ENCODE measurements at regions not wholly inside any gene's neighbourhood (a gene's known extent, or its start where the extent isn't known, plus 50 kb on each side); places are given as distances from the start of the nearest gene placed in this dataset.

DNA sequence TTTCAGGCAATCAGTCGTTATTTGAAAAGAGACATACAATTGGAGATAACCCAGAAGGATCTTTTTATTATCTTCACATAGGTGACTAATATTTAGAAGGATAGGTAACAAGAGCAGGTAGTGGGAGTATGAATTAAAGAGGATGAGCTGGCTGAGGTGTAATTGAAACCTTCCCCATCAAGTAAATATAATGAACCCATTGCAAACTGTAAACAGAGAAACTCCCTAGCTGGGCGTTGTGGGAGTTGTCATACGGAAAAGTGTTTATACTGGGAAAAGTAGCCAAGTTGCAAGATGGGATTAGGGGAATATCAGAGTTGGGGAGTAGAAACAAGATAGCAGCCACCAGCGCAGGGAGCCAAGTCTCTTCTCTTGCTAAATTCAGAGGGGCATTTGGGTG, 448.4 kb downstream of the COG6 start:
- TF ChIP-seq, protein P1, sequence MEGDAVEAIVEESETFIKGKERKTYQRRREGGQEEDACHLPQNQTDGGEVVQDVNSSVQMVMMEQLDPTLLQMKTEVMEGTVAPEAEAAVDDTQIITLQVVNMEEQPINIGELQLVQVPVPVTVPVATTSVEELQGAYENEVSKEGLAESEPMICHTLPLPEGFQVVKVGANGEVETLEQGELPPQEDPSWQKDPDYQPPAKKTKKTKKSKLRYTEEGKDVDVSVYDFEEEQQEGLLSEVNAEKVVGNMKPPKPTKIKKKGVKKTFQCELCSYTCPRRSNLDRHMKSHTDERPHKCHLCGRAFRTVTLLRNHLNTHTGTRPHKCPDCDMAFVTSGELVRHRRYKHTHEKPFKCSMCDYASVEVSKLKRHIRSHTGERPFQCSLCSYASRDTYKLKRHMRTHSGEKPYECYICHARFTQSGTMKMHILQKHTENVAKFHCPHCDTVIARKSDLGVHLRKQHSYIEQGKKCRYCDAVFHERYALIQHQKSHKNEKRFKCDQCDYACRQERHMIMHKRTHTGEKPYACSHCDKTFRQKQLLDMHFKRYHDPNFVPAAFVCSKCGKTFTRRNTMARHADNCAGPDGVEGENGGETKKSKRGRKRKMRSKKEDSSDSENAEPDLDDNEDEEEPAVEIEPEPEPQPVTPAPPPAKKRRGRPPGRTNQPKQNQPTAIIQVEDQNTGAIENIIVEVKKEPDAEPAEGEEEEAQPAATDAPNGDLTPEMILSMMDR (conservative IDR thresholded peaks at IDR 0.05): no peak
- DNase-seq (ENCODE audit: low read depth, low spot score): no peak
- Mint-ChIP-seq H3K36me3 (ENCODE audit: low read depth) (peaks cover 1% of the 10 kb centered on the region), H3K4me1 (no peaks in the 10 kb centered on the region), H3K27ac (ENCODE audit: unreplicated experiment) (no peak overlapping the region), H3K27me3 (ENCODE audit: low read depth) (no peaks in the 10 kb centered on the region), H3K4me3 (no peak overlapping the region), H3K9me3 (peaks cover 9% of the 10 kb centered on the region)

DNA sequence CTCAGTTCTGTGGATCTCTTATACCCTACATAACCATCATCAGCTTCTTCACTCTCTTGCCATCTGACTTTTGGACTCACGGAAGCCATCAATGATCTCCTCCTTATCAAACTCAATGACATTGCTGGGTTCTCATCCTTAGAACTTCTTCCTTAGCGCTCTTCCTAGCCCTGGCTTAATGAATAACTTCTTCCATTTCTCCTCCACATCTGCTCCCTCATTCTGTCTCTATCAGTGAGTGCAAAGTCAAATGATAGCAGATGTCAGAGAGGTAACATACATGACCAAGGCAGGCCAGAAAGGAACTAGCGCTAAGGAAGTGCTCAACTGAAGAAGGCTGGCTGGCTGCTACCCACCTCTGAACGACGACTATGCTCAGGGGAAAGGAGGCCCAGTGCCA, 449.8 kb downstream of the COG6 start:
- no peaks in the 10 kb centered on the region for H3K27me3 Mint-ChIP-seq (ENCODE audit: low read depth)
- no peaks in the 10 kb centered on the region for H3K36me3 Mint-ChIP-seq (ENCODE audit: low read depth)
- DNase-seq (ENCODE audit: low read depth, low spot score): no peak
- peaks cover 9% of the 10 kb centered on the region for H3K9me3 Mint-ChIP-seq
- no peak overlapping the region for H3K4me3 Mint-ChIP-seq
- no peak overlapping the region for H3K27ac Mint-ChIP-seq (ENCODE audit: unreplicated experiment)
- TF ChIP-seq, protein P1 (conservative IDR thresholded peaks at IDR 0.05): no peak
- no peaks in the 10 kb centered on the region for H3K4me1 Mint-ChIP-seq

DNA sequence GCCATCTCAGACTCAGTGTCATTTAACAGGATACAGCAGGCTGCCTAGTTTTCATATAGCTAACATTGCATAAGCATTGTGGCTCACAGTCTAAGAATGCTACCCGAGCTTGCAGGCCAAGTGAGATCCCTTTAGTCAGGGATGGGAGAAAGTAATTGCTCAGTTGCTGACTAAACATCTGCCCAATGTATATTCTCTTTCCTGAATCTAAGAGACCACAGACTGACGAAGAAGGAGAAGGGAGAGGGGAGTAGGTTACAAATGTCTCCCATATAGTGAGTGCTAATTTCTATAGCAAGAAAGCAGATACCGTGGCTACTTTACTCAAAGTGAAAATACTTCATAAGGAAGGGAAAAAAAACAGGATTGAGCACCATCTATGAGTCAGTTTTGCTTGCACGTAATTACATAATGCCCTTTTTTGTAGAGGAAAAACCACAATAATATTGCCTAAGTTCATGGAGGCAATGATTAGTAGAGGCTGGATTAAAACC, 453.9 kb downstream of the COG6 start:
- no peak overlapping the region for H3K4me3 Mint-ChIP-seq
- TF ChIP-seq, protein P1 (conservative IDR thresholded peaks at IDR 0.05): no peak
- no peak for DNase-seq (ENCODE audit: low read depth, low spot score)
- H3K4me1 Mint-ChIP-seq: no peaks in the 10 kb centered on the region
- H3K27me3 Mint-ChIP-seq (ENCODE audit: low read depth): no peaks in the 10 kb centered on the region
- peaks cover 6% of the 10 kb centered on the region for H3K9me3 Mint-ChIP-seq
- no peak overlapping the region for H3K27ac Mint-ChIP-seq (ENCODE audit: unreplicated experiment)
- no peaks in the 10 kb centered on the region for H3K36me3 Mint-ChIP-seq (ENCODE audit: low read depth)

DNA sequence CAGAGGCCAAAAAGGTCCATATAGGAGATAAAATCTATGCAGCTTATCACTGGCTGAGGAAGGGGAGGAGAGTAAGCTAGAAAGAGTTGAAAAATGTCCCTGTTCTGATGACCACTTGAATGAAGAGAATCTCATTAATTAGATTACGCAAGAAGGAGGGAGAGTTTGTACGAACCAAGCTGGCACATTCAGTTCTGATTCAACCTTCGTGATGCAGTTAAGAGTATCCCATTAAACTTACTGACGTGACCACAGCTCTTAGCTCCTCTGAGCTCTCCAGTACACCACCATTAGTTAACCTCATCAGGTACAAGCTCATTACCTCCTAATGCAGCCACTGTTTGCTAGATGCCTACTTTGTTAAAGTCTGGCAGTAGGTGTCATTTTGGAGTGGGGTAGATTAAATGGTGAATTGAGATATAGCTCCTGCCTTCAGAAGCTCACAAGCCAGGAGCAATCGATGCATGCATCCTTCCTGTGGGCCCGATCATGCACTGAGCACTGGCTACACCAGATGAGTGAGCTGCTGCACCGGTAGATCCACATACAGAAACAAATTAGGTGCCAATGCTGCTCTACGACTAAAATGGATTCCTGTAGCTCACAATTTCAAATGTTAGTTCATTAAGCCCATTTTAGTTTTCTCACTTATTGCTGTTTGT, 458.3 kb downstream of the COG6 start:
- peaks cover 23% of the 10 kb centered on the region for H3K4me1 Mint-ChIP-seq
- no peak for DNase-seq (ENCODE audit: low read depth, low spot score)
- TF ChIP-seq, protein P1 (conservative IDR thresholded peaks at IDR 0.05): no peak

GRCh38 chr13:40114305-40114896, 458.9 kb downstream of the COG6 start:
- Mint-ChIP-seq H3K9me3 (peaks cover 6% of the 10 kb centered on the region), H3K4me3 (no peak overlapping the region), H3K36me3 (ENCODE audit: low read depth) (no peaks in the 10 kb centered on the region), H3K27me3 (ENCODE audit: low read depth) (no peaks in the 10 kb centered on the region), H3K4me1 (peaks cover 23% of the 10 kb centered on the region), H3K27ac (ENCODE audit: unreplicated experiment) (no peak overlapping the region)
- no peak for DNase-seq (ENCODE audit: low read depth, low spot score)
- TF ChIP-seq, protein P1 (conservative IDR thresholded peaks at IDR 0.05): no peak

More for the DNA sequence above, 458.3 kb downstream of the COG6 start:
- no peaks in the 10 kb centered on the region for H3K36me3 Mint-ChIP-seq (ENCODE audit: low read depth)
- H3K4me3 Mint-ChIP-seq: no peak overlapping the region
- peaks cover 6% of the 10 kb centered on the region for H3K9me3 Mint-ChIP-seq
- H3K27ac Mint-ChIP-seq (ENCODE audit: unreplicated experiment): no peak overlapping the region
- H3K27me3 Mint-ChIP-seq (ENCODE audit: low read depth): no peaks in the 10 kb centered on the region

All from neural crest cell (in vitro differentiated cells).